ENCODE measurements at regions not wholly inside any gene's neighbourhood (a gene's known extent, or its start where the extent isn't known, plus 50 kb on each side); places are given as distances from the start of the nearest gene placed in this dataset.

- Histone ChIP-seq H3K27me3 (ENCODE audit: control insufficient read depth in 3 of 3, insufficient read depth in 3 of 3, low read length in 3 of 3) (peaks cover 0 to 2% (median 0%) of the 10 kb centered on the region in 3 donors), H3K9me3 (ENCODE audit: control insufficient read depth in 3 of 3, low read length in 3 of 3) (no peaks in the 10 kb centered on the region), H3K27ac (ENCODE audit: low read depth, low read length) (no peak overlapping the region), H3K4me1 (ENCODE audit: control insufficient read depth in 3 of 3, insufficient read depth in 3 of 3, low read length in 3 of 3) (no peaks in the 10 kb centered on the region), H3K9ac (ENCODE audit: low read depth in 1 of 3, low read length in 3 of 3) (no peak overlapping the region), H3K36me3 (ENCODE audit: control insufficient read depth in 3 of 3, insufficient read depth in 3 of 3, low read length in 3 of 3) (no peaks in the 10 kb centered on the region), H3K4me3 (ENCODE audit: low read length in 3 of 3) (no peak overlapping the region)
Observed at GRCh38 chr13:22047785-22048104, 376.9 kb downstream of the FGF9 start.

DNA sequence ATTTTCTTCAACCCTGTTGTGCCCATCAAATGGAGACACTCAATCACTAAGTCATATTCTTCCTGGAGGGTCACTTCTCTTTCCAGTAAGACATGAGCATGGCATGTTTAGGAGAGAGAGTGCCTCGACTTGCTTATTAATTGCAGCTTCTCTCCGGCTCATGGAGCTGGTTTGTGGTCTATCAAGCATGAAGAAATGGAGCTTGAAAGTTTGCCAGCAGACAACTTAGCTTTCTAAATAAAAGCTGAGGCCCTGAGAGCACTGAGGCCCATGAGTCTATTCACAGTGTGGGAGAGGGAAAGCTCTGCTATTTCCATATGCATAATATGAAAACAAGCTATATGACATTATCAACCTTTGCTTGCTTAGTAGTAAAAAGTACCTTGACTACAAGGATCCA lies 378.5 kb downstream of the FGF9 start:
- Histone ChIP-seq H3K9ac (ENCODE audit: low read depth in 1 of 3, low read length in 3 of 3) (no peak overlapping the region), H3K4me3 (ENCODE audit: low read length in 3 of 3) (no peak overlapping the region), H3K4me1 (ENCODE audit: control insufficient read depth in 3 of 3, insufficient read depth in 3 of 3, low read length in 3 of 3) (no peaks in the 10 kb centered on the region), H3K9me3 (ENCODE audit: control insufficient read depth in 3 of 3, low read length in 3 of 3) (no peaks in the 10 kb centered on the region), H3K27me3 (ENCODE audit: control insufficient read depth in 3 of 3, insufficient read depth in 3 of 3, low read length in 3 of 3) (peaks cover 0 to 2% (median 0%) of the 10 kb centered on the region in 3 donors), H3K27ac (ENCODE audit: low read depth, low read length) (no peak overlapping the region), H3K36me3 (ENCODE audit: control insufficient read depth in 3 of 3, insufficient read depth in 3 of 3, low read length in 3 of 3) (no peaks in the 10 kb centered on the region)

- Histone ChIP-seq H3K9me3 (ENCODE audit: control insufficient read depth in 3 of 3, low read length in 3 of 3) (no peaks in the 10 kb centered on the region), H3K4me3 (ENCODE audit: low read length in 3 of 3) (no peak overlapping the region), H3K36me3 (ENCODE audit: control insufficient read depth in 3 of 3, insufficient read depth in 3 of 3, low read length in 3 of 3) (no peaks in the 10 kb centered on the region), H3K27ac (ENCODE audit: low read depth, low read length) (no peak overlapping the region), H3K4me1 (ENCODE audit: control insufficient read depth in 3 of 3, insufficient read depth in 3 of 3, low read length in 3 of 3) (no peaks in the 10 kb centered on the region), H3K27me3 (ENCODE audit: control insufficient read depth in 3 of 3, insufficient read depth in 3 of 3, low read length in 3 of 3) (peaks cover 0 to 2% (median 0%) of the 10 kb centered on the region in 3 donors), H3K9ac (ENCODE audit: low read depth in 1 of 3, low read length in 3 of 3) (no peak overlapping the region)
Observed at GRCh38 chr13:22050951-22051563, 380.2 kb downstream of the FGF9 start.

DNA sequence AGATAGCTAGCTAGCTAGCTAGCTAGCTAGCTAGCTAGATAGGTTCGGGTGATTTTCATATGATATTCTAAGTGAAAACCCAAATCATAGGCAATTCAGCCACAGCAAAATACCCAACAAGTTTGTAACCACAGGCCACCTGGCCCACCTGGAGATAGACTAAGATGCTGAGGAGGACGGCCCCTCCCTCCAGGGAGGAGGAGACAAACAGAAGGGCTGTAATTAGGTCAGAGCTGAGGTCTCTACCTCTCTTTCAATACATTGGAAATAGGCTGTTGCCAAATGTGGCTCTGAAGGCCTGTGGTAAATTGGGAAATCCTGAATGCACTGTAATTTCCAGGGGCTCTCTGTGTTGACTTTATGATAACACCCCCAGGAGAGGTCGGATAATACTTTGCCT lies 382.2 kb downstream of the FGF9 start:
- Histone ChIP-seq H3K4me1 (ENCODE audit: control insufficient read depth in 3 of 3, insufficient read depth in 3 of 3, low read length in 3 of 3) (no peaks in the 10 kb centered on the region), H3K4me3 (ENCODE audit: low read length in 3 of 3) (no peak overlapping the region), H3K9me3 (ENCODE audit: control insufficient read depth in 3 of 3, low read length in 3 of 3) (no peaks in the 10 kb centered on the region), H3K27ac (ENCODE audit: low read depth, low read length) (no peak overlapping the region), H3K27me3 (ENCODE audit: control insufficient read depth in 3 of 3, insufficient read depth in 3 of 3, low read length in 3 of 3) (no peaks in the 10 kb centered on the region), H3K36me3 (ENCODE audit: control insufficient read depth in 3 of 3, insufficient read depth in 3 of 3, low read length in 3 of 3) (no peaks in the 10 kb centered on the region), H3K9ac (ENCODE audit: low read depth in 1 of 3, low read length in 3 of 3) (no peak overlapping the region)

GRCh38 chr13:22055259-22055658 lies 384.4 kb downstream of the FGF9 start:
- Histone ChIP-seq H3K4me3 (ENCODE audit: low read length in 3 of 3) (no peak overlapping the region), H3K9me3 (ENCODE audit: control insufficient read depth in 3 of 3, low read length in 3 of 3) (no peaks in the 10 kb centered on the region), H3K4me1 (ENCODE audit: control insufficient read depth in 3 of 3, insufficient read depth in 3 of 3, low read length in 3 of 3) (no peaks in the 10 kb centered on the region), H3K9ac (ENCODE audit: low read depth in 1 of 3, low read length in 3 of 3) (no peak overlapping the region), H3K27me3 (ENCODE audit: control insufficient read depth in 3 of 3, insufficient read depth in 3 of 3, low read length in 3 of 3) (no peaks in the 10 kb centered on the region), H3K36me3 (ENCODE audit: control insufficient read depth in 3 of 3, insufficient read depth in 3 of 3, low read length in 3 of 3) (no peaks in the 10 kb centered on the region), H3K27ac (ENCODE audit: low read depth, low read length) (no peak overlapping the region)

DNA sequence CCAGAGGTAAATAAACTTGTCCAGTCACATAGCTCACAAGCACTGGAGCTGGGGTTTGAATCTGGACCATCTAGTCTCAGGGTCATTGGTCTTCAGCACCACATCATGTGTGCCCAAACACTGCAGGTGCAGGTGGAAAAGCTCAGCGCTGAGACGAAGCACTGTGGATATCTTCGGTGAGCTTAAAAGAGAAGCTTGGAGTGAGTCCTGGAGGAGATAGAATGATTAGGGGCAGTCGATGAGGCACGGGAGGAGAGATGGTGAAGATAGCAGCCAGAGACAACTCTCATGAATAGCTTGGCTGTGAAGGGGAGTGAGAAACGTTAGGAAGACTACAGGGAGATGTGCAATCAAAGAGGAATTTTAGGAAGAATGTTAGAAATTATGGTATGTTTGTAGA lies 389.3 kb downstream of the FGF9 start:
- no peak overlapping the region for H3K4me3 ChIP-seq (ENCODE audit: low read length in 3 of 3)
- no peak overlapping the region for H3K9ac ChIP-seq (ENCODE audit: low read depth in 1 of 3, low read length in 3 of 3)
- H3K36me3 ChIP-seq (ENCODE audit: control insufficient read depth in 3 of 3, insufficient read depth in 3 of 3, low read length in 3 of 3), result no peaks in the 10 kb centered on the region
- H3K27me3 ChIP-seq (ENCODE audit: control insufficient read depth in 3 of 3, insufficient read depth in 3 of 3, low read length in 3 of 3), result no peaks in the 10 kb centered on the region
- H3K4me1 ChIP-seq (ENCODE audit: control insufficient read depth in 3 of 3, insufficient read depth in 3 of 3, low read length in 3 of 3), result no peaks in the 10 kb centered on the region
- no peak overlapping the region for H3K27ac ChIP-seq (ENCODE audit: low read depth, low read length)
- no peaks in the 10 kb centered on the region for H3K9me3 ChIP-seq (ENCODE audit: control insufficient read depth in 3 of 3, low read length in 3 of 3)

DNA sequence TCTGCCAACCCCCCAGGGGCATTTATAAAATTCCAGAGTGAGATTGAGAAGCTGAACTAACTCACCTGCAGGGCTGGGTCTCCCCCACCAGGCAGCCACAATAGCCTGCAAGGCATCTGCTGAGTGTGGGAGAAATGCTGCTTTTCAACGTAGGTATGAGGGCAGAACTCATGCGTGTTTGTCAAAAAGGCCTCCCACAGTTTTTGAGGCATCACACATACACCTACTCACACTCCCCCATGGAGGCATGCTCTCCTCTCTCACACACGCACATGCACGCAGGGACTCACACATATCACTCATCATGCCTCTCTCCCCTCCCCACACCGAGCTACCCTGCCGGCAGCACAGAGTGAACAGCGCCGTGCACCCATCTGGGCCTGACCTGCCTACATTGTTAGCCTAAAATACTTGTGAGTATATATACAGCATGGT lies 390.5 kb downstream of the FGF9 start:
- H3K27ac ChIP-seq (ENCODE audit: low read depth, low read length), result no peak overlapping the region

DNA sequence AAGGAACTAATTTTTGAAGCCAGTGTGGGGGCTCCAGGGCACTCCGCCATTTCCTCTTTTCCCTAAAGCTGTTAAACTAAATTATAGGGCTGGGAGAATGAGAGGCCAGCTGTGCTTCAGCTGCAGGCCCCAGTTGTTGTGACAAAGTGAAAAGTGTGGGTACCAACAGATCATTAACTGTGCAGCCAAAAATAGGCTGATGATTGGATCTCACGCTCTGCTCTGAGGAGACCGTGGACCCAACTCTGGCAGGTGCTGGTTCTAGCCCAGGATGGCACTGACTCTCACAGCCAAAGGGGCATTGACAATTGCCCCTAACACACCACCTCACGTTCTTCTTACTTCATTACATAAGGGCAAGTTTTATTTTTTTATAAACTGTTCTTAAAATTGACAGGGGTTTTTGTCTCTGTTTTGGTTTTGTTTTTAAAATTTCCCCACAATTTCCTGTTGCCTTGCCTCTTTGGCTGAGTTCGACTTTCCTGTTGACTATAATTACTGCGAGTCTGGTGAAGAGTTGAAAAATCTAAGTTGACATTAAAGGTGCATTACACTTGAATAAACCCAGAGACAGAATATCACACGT lies 391.0 kb downstream of the FGF9 start:
- no peaks in the 10 kb centered on the region for H3K36me3 ChIP-seq (ENCODE audit: control insufficient read depth in 3 of 3, insufficient read depth in 3 of 3, low read length in 3 of 3)

More for the DNA sequence above, 390.5 kb downstream of the FGF9 start:
- no peaks in the 10 kb centered on the region for H3K9me3 ChIP-seq (ENCODE audit: control insufficient read depth in 3 of 3, low read length in 3 of 3)
- no peaks in the 10 kb centered on the region for H3K4me1 ChIP-seq (ENCODE audit: control insufficient read depth in 3 of 3, insufficient read depth in 3 of 3, low read length in 3 of 3)
- H3K4me3 ChIP-seq (ENCODE audit: low read length in 3 of 3), result no peak overlapping the region
- H3K9ac ChIP-seq (ENCODE audit: low read depth in 1 of 3, low read length in 3 of 3), result no peak overlapping the region
- no peaks in the 10 kb centered on the region for H3K36me3 ChIP-seq (ENCODE audit: control insufficient read depth in 3 of 3, insufficient read depth in 3 of 3, low read length in 3 of 3)
- H3K27me3 ChIP-seq (ENCODE audit: control insufficient read depth in 3 of 3, insufficient read depth in 3 of 3, low read length in 3 of 3), result no peaks in the 10 kb centered on the region

GRCh38 chr13:22062478-22063205 lies 391.8 kb downstream of the FGF9 start:
- H3K27ac ChIP-seq (ENCODE audit: low read depth, low read length), result no peak overlapping the region

More for the DNA sequence above, 391.0 kb downstream of the FGF9 start:
- Histone ChIP-seq H3K9me3 (ENCODE audit: control insufficient read depth in 3 of 3, low read length in 3 of 3) (no peaks in the 10 kb centered on the region), H3K9ac (ENCODE audit: low read depth in 1 of 3, low read length in 3 of 3) (no peak overlapping the region), H3K27ac (ENCODE audit: low read depth, low read length) (no peak overlapping the region), H3K4me3 (ENCODE audit: low read length in 3 of 3) (no peak overlapping the region), H3K27me3 (ENCODE audit: control insufficient read depth in 3 of 3, insufficient read depth in 3 of 3, low read length in 3 of 3) (no peaks in the 10 kb centered on the region), H3K4me1 (ENCODE audit: control insufficient read depth in 3 of 3, insufficient read depth in 3 of 3, low read length in 3 of 3) (no peaks in the 10 kb centered on the region)

GRCh38 chr13:22063416-22064124 lies 392.7 kb downstream of the FGF9 start:
- Histone ChIP-seq H3K27ac (ENCODE audit: low read depth, low read length) (no peak overlapping the region), H3K9ac (ENCODE audit: low read depth in 1 of 3, low read length in 3 of 3) (no peak overlapping the region), H3K4me3 (ENCODE audit: low read length in 3 of 3) (no peak overlapping the region), H3K36me3 (ENCODE audit: control insufficient read depth in 3 of 3, insufficient read depth in 3 of 3, low read length in 3 of 3) (no peaks in the 10 kb centered on the region), H3K27me3 (ENCODE audit: control insufficient read depth in 3 of 3, insufficient read depth in 3 of 3, low read length in 3 of 3) (no peaks in the 10 kb centered on the region), H3K9me3 (ENCODE audit: control insufficient read depth in 3 of 3, low read length in 3 of 3) (no peaks in the 10 kb centered on the region), H3K4me1 (ENCODE audit: control insufficient read depth in 3 of 3, insufficient read depth in 3 of 3, low read length in 3 of 3) (no peaks in the 10 kb centered on the region)

More at GRCh38 chr13:22062478-22063205, 391.8 kb downstream of the FGF9 start:
- Histone ChIP-seq H3K9ac (ENCODE audit: low read depth in 1 of 3, low read length in 3 of 3) (no peak overlapping the region), H3K9me3 (ENCODE audit: control insufficient read depth in 3 of 3, low read length in 3 of 3) (no peaks in the 10 kb centered on the region), H3K36me3 (ENCODE audit: control insufficient read depth in 3 of 3, insufficient read depth in 3 of 3, low read length in 3 of 3) (no peaks in the 10 kb centered on the region), H3K4me3 (ENCODE audit: low read length in 3 of 3) (no peak overlapping the region), H3K27me3 (ENCODE audit: control insufficient read depth in 3 of 3, insufficient read depth in 3 of 3, low read length in 3 of 3) (no peaks in the 10 kb centered on the region), H3K4me1 (ENCODE audit: control insufficient read depth in 3 of 3, insufficient read depth in 3 of 3, low read length in 3 of 3) (no peaks in the 10 kb centered on the region)

Data from skeletal muscle tissue (tissue), 3 donors.